OCI-LY7 (cell line): ENCODE measurements at regions not wholly inside any gene's neighbourhood (a gene's known extent, or its start where the extent isn't known, plus 50 kb on each side); places are given as distances from the start of the nearest gene placed in this dataset.

Experiments
- CTCF ChIP-seq: fragments of 200-600 bp; sonication (generic); conservative IDR thresholded peaks from 2 replicates; pipeline ENCODE4 v1.5.1; 2014; ENCODE audit warnings: mild to moderate bottlenecking, antibody characterized with exemption, low read length, moderate library complexity, mixed read lengths
- EZH2phosphoT487 ChIP-seq: fragments of 200-600 bp; sonication (generic); IDR thresholded peaks from 2 replicates; pipeline ENCODE4 v1.6.1; 2018; ENCODE audit warnings: low read depth, borderline replicate concordance, mild to moderate bottlenecking, mixed run types, antibody characterized with exemption, low read length, moderate library complexity, mixed read lengths

GRCh38 chr13:109678459-109678858 is 107.9 kb downstream of the IRS2 start:
- no peak for TF ChIP-seq CTCF
- no peak for TF ChIP-seq EZH2phosphoT487
